ENCODE measurements at regions not wholly inside any gene's neighbourhood (a gene's known extent, or its start where the extent isn't known, plus 50 kb on each side); places are given as distances from the start of the nearest gene placed in this dataset.
"Not testable (repeated sequence)": the region's sequence is repeated elsewhere in the genome, so short reads cannot be mapped to it uniquely, and the experiment has no call there.

- H3K4me1 ChIP-seq = no peaks in the 10 kb centered on the region
- H3K36me3 ChIP-seq = no peaks in the 10 kb centered on the region
- peaks cover 0 to 17% (median 6%) of the 10 kb centered on the region in 4 donors for H3K9me3 ChIP-seq
- TF ChIP-seq POLR2AphosphoS5 (IDR thresholded peaks at IDR 0.05) (no peak), POLR2A (IDR thresholded peaks at IDR 0.05; ENCODE audit: low read depth) (no peak), CTCF (IDR thresholded peaks at IDR 0.05) (no peak), EP300 (IDR thresholded peaks at IDR 0.05) (no peak)
- intact Hi-C loops (cut with DNase I) = no loop called here
- no peak overlapping the region for H3K4me3 ChIP-seq
- H3K27me3 ChIP-seq = no peaks in the 10 kb centered on the region
- no peak overlapping the region for H3K27ac ChIP-seq (replicated peaks in 1 of 4)
- WGBS = 82% methylated on average over 6 of the region's 6 CpGs
- no peak for DNase-seq (ENCODE audit: extremely low spot score)
These were observed 53.5 kb downstream of the FSCB start for GRCh38 chr14:44453433-44454171.

DNA sequence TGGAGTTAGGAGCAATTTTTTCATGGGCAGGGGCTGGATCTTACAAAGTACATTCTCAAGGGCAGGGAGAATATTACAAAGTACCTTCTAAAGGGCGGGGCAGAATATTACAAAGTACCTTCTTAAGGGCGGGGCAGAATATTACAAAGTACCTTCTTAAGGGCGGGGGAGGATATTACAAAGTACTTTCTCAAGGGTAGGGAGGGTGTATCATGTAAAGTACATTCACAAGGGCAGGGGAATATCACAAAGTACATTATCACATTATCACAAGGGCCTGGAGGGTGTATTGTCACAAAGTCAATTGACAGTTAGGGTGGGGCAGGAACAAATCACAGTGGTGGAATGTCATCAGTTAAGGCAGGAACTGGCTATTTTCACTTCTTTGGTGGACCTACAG is 56.9 kb downstream of the FSCB start:
- H3K9me3 ChIP-seq; H3K36me3 ChIP-seq; intact Hi-C loops (cut with DNase I); H3K4me3 ChIP-seq; H3K27ac ChIP-seq (replicated peaks in 1 of 4); DNase-seq (ENCODE audit: extremely low spot score); H3K27me3 ChIP-seq; H3K4me1 ChIP-seq: not testable (repeated sequence)
- 93% methylated on average over 3 of the region's 3 CpGs for WGBS

- no peaks in the 10 kb centered on the region for H3K4me1 ChIP-seq
- H3K4me3 ChIP-seq = no peak overlapping the region
- no peaks in the 10 kb centered on the region for H3K36me3 ChIP-seq
- 88% methylated on average over 2 of the region's 2 CpGs for WGBS
- TF ChIP-seq POLR2A (IDR thresholded peaks at IDR 0.05; ENCODE audit: low read depth) = no peak
- no peak for TF ChIP-seq CTCF (IDR thresholded peaks at IDR 0.05)
- TF ChIP-seq POLR2AphosphoS5 (IDR thresholded peaks at IDR 0.05) = no peak
- TF ChIP-seq EP300 (IDR thresholded peaks at IDR 0.05) = no peak
- no peak for DNase-seq (ENCODE audit: extremely low spot score)
- H3K27me3 ChIP-seq = no peaks in the 10 kb centered on the region
- intact Hi-C loops (cut with DNase I) = no loop called here
- H3K27ac ChIP-seq (replicated peaks in 1 of 4) = no peak overlapping the region
- no peaks in the 10 kb centered on the region for H3K9me3 ChIP-seq
These were observed 57.4 kb downstream of the FSCB start for GRCh38 chr14:44449680-44450079.

DNA sequence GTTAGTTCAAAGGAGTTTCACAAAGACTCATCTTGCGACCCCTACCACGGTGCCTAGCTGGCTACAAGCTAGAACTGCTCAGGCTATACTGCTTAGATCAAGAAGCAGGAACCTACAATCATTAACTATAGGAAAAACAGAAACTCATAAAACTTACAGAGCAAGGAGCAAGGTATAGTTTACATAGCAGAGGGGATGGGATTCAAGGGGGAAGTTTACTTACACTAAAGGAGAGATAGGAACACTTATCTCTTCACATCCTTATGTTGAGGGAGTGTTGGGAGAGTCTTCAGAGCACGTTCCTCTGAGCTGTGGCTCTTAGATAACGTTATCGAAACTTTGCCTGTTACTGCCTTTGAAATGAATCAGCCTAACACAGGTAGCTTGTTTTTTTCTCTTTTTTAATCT is 58.1 kb downstream of the FSCB start:
- intact Hi-C loops (cut with DNase I) = no loop called here
- H3K27me3 ChIP-seq = no peaks in the 10 kb centered on the region
- no peak overlapping the region for H3K4me3 ChIP-seq
- 78% methylated on average over 5 of the region's 5 CpGs for WGBS
- no peaks in the 10 kb centered on the region for H3K36me3 ChIP-seq
- TF ChIP-seq POLR2AphosphoS5 (IDR thresholded peaks at IDR 0.05) (no peak), POLR2A (IDR thresholded peaks at IDR 0.05; ENCODE audit: low read depth) (no peak), CTCF (IDR thresholded peaks at IDR 0.05) (no peak), EP300 (IDR thresholded peaks at IDR 0.05) (no peak)
- no peak overlapping the region for H3K27ac ChIP-seq (replicated peaks in 1 of 4)
- no peak for DNase-seq (ENCODE audit: extremely low spot score)
- no peaks in the 10 kb centered on the region for H3K4me1 ChIP-seq
- H3K9me3 ChIP-seq = no peaks in the 10 kb centered on the region

DNA sequence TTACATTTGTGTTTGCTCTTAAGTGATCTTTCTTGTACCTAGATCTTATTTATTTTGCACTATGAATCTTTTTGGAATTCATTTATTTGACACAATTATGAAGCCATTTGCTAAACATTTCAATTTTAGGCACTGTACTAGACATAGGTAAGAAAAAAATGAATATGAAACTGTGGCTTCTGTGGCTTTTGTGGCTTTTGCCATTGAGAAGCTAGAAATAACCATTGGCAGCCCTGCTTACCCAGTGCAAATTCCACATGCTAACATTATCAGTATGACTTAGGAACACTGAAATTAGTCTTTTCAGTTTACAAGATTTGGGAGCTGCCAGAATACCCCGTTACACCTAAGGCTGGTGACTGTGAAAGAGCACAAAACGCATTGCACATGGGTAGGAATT is 60.1 kb downstream of the FSCB start:
- no peak overlapping the region for H3K4me3 ChIP-seq
- H3K36me3 ChIP-seq = no peaks in the 10 kb centered on the region
- H3K27ac ChIP-seq (replicated peaks in 1 of 4) = no peak overlapping the region
- no peaks in the 10 kb centered on the region for H3K4me1 ChIP-seq
- intact Hi-C loops (cut with DNase I) = no loop called here
- no peaks in the 10 kb centered on the region for H3K9me3 ChIP-seq
- 65% methylated on average over 2 of the region's 2 CpGs for WGBS
- TF ChIP-seq EP300 (IDR thresholded peaks at IDR 0.05) = no peak
- TF ChIP-seq POLR2A (IDR thresholded peaks at IDR 0.05; ENCODE audit: low read depth) = no peak
- TF ChIP-seq CTCF (IDR thresholded peaks at IDR 0.05) = no peak
- TF ChIP-seq POLR2AphosphoS5 (IDR thresholded peaks at IDR 0.05) = no peak
- DNase-seq (ENCODE audit: extremely low spot score) = no peak
- no peaks in the 10 kb centered on the region for H3K27me3 ChIP-seq
